ENCODE measurements at regions not wholly inside any gene's neighbourhood (a gene's known extent, or its start where the extent isn't known, plus 50 kb on each side); places are given as distances from the start of the nearest gene placed in this dataset.

- Histone ChIP-seq H3K27me3 (ENCODE audit: control insufficient read depth in 1 of 2, insufficient read depth in 2 of 2, low read length in 2 of 2) (no peaks in the 10 kb centered on the region), H3K27ac (ENCODE audit: low read depth, low read length) (no peak overlapping the region), H3K9ac (ENCODE audit: low read length) (no peak overlapping the region), H3K4me1 (ENCODE audit: insufficient read depth, low read length) (no peaks in the 10 kb centered on the region), H3K4me3 (ENCODE audit: low read depth in 1 of 2, low read length in 2 of 2) (no peak overlapping the region), H3K9me3 (ENCODE audit: low read length) (no peaks in the 10 kb centered on the region), H3K36me3 (ENCODE audit: insufficient read depth, low read length) (no peaks in the 10 kb centered on the region)
These were observed 73.2 kb downstream of the FAM241B start for GRCh38 chr10:69703256-69703655.

GRCh38 chr10:69703766-69704630 lies 74.0 kb downstream of the FAM241B start:
- Histone ChIP-seq H3K9ac (ENCODE audit: low read length) (no peak overlapping the region), H3K4me3 (ENCODE audit: low read depth in 1 of 2, low read length in 2 of 2) (no peak overlapping the region), H3K4me1 (ENCODE audit: insufficient read depth, low read length) (no peaks in the 10 kb centered on the region), H3K36me3 (ENCODE audit: insufficient read depth, low read length) (no peaks in the 10 kb centered on the region), H3K9me3 (ENCODE audit: low read length) (no peaks in the 10 kb centered on the region), H3K27ac (ENCODE audit: low read depth, low read length) (no peak overlapping the region), H3K27me3 (ENCODE audit: control insufficient read depth in 1 of 2, insufficient read depth in 2 of 2, low read length in 2 of 2) (no peaks in the 10 kb centered on the region)

- no peaks in the 10 kb centered on the region for H3K27me3 ChIP-seq (ENCODE audit: control insufficient read depth in 1 of 2, insufficient read depth in 2 of 2, low read length in 2 of 2)
- no peaks in the 10 kb centered on the region for H3K4me1 ChIP-seq (ENCODE audit: insufficient read depth, low read length)
- no peak overlapping the region for H3K4me3 ChIP-seq (ENCODE audit: low read depth in 1 of 2, low read length in 2 of 2)
- no peaks in the 10 kb centered on the region for H3K9me3 ChIP-seq (ENCODE audit: low read length)
- no peak overlapping the region for H3K27ac ChIP-seq (ENCODE audit: low read depth, low read length)
- no peak overlapping the region for H3K9ac ChIP-seq (ENCODE audit: low read length)
- no peaks in the 10 kb centered on the region for H3K36me3 ChIP-seq (ENCODE audit: insufficient read depth, low read length)
These were observed 79.4 kb downstream of the FAM241B start for GRCh38 chr10:69709366-69709941.

GRCh38 chr10:69710008-69710888 lies 80.2 kb downstream of the FAM241B start:
- Histone ChIP-seq H3K9ac (ENCODE audit: low read length) (no peak overlapping the region), H3K9me3 (ENCODE audit: low read length) (no peaks in the 10 kb centered on the region), H3K4me3 (ENCODE audit: low read depth in 1 of 2, low read length in 2 of 2) (no peak overlapping the region), H3K27me3 (ENCODE audit: control insufficient read depth in 1 of 2, insufficient read depth in 2 of 2, low read length in 2 of 2) (no peaks in the 10 kb centered on the region), H3K36me3 (ENCODE audit: insufficient read depth, low read length) (no peaks in the 10 kb centered on the region), H3K27ac (ENCODE audit: low read depth, low read length) (no peak overlapping the region), H3K4me1 (ENCODE audit: insufficient read depth, low read length) (no peaks in the 10 kb centered on the region)

- no peak overlapping the region for H3K9ac ChIP-seq (ENCODE audit: low read length)
- no peak overlapping the region for H3K4me3 ChIP-seq (ENCODE audit: low read depth in 1 of 2, low read length in 2 of 2)
- H3K4me1 ChIP-seq (ENCODE audit: insufficient read depth, low read length): no peaks in the 10 kb centered on the region
- H3K36me3 ChIP-seq (ENCODE audit: insufficient read depth, low read length): no peaks in the 10 kb centered on the region
- H3K27me3 ChIP-seq (ENCODE audit: control insufficient read depth in 1 of 2, insufficient read depth in 2 of 2, low read length in 2 of 2): no peaks in the 10 kb centered on the region
- H3K9me3 ChIP-seq (ENCODE audit: low read length): no peaks in the 10 kb centered on the region
- no peak overlapping the region for H3K27ac ChIP-seq (ENCODE audit: low read depth, low read length)
These were observed 82.3 kb downstream of the FAM241B start for GRCh38 chr10:69712342-69712741.

- no peak overlapping the region for H3K4me3 ChIP-seq (ENCODE audit: low read depth in 1 of 2, low read length in 2 of 2)
- H3K9ac ChIP-seq (ENCODE audit: low read length): no peak overlapping the region
- no peak overlapping the region for H3K27ac ChIP-seq (ENCODE audit: low read depth, low read length)
- no peaks in the 10 kb centered on the region for H3K36me3 ChIP-seq (ENCODE audit: insufficient read depth, low read length)
- H3K4me1 ChIP-seq (ENCODE audit: insufficient read depth, low read length): no peaks in the 10 kb centered on the region
- H3K27me3 ChIP-seq (ENCODE audit: control insufficient read depth in 1 of 2, insufficient read depth in 2 of 2, low read length in 2 of 2): no peaks in the 10 kb centered on the region
- no peaks in the 10 kb centered on the region for H3K9me3 ChIP-seq (ENCODE audit: low read length)
These were observed 84.5 kb downstream of the FAM241B start for GRCh38 chr10:69714572-69714971.

- H3K27ac ChIP-seq (ENCODE audit: low read depth, low read length): no peak overlapping the region
- no peaks in the 10 kb centered on the region for H3K36me3 ChIP-seq (ENCODE audit: insufficient read depth, low read length)
- H3K9ac ChIP-seq (ENCODE audit: low read length): no peak overlapping the region
These were observed 85.3 kb downstream of the FAM241B start for GRCh38 chr10:69715156-69715898.

GRCh38 chr10:69715899-69716606 lies 85.7 kb upstream of the COL13A1 start:
- Histone ChIP-seq H3K36me3 (ENCODE audit: insufficient read depth, low read length) (no peaks in the 10 kb centered on the region), H3K27ac (ENCODE audit: low read depth, low read length) (no peak overlapping the region)

More at GRCh38 chr10:69715156-69715898, 85.3 kb downstream of the FAM241B start:
- H3K4me3 ChIP-seq (ENCODE audit: low read depth in 1 of 2, low read length in 2 of 2): no peak overlapping the region
- H3K4me1 ChIP-seq (ENCODE audit: insufficient read depth, low read length): no peaks in the 10 kb centered on the region
- H3K9me3 ChIP-seq (ENCODE audit: low read length): no peaks in the 10 kb centered on the region
- H3K27me3 ChIP-seq (ENCODE audit: control insufficient read depth in 1 of 2, insufficient read depth in 2 of 2, low read length in 2 of 2): no peaks in the 10 kb centered on the region

GRCh38 chr10:69716711-69717560 lies 84.8 kb upstream of the COL13A1 start:
- no peaks in the 10 kb centered on the region for H3K9me3 ChIP-seq (ENCODE audit: low read length)
- H3K4me3 ChIP-seq (ENCODE audit: low read depth in 1 of 2, low read length in 2 of 2): no peak overlapping the region
- no peaks in the 10 kb centered on the region for H3K36me3 ChIP-seq (ENCODE audit: insufficient read depth, low read length)
- no peak overlapping the region for H3K27ac ChIP-seq (ENCODE audit: low read depth, low read length)
- H3K27me3 ChIP-seq (ENCODE audit: control insufficient read depth in 1 of 2, insufficient read depth in 2 of 2, low read length in 2 of 2): no peaks in the 10 kb centered on the region
- H3K4me1 ChIP-seq (ENCODE audit: insufficient read depth, low read length): no peaks in the 10 kb centered on the region
- no peak overlapping the region for H3K9ac ChIP-seq (ENCODE audit: low read length)

More at GRCh38 chr10:69715899-69716606, 85.7 kb upstream of the COL13A1 start:
- Histone ChIP-seq H3K9ac (ENCODE audit: low read length) (no peak overlapping the region), H3K9me3 (ENCODE audit: low read length) (no peaks in the 10 kb centered on the region), H3K27me3 (ENCODE audit: control insufficient read depth in 1 of 2, insufficient read depth in 2 of 2, low read length in 2 of 2) (no peaks in the 10 kb centered on the region), H3K4me3 (ENCODE audit: low read depth in 1 of 2, low read length in 2 of 2) (no peak overlapping the region), H3K4me1 (ENCODE audit: insufficient read depth, low read length) (no peaks in the 10 kb centered on the region)

- H3K9ac ChIP-seq (ENCODE audit: low read length): no peak overlapping the region
These were observed 82.8 kb upstream of the COL13A1 start for GRCh38 chr10:69718951-69719350.

More at GRCh38 chr10:69718951-69719350, 82.8 kb upstream of the COL13A1 start:
- Histone ChIP-seq H3K27ac (ENCODE audit: low read depth, low read length) (no peak overlapping the region), H3K27me3 (ENCODE audit: control insufficient read depth in 1 of 2, insufficient read depth in 2 of 2, low read length in 2 of 2) (no peaks in the 10 kb centered on the region), H3K4me1 (ENCODE audit: insufficient read depth, low read length) (no peaks in the 10 kb centered on the region), H3K4me3 (ENCODE audit: low read depth in 1 of 2, low read length in 2 of 2) (no peak overlapping the region), H3K36me3 (ENCODE audit: insufficient read depth, low read length) (no peaks in the 10 kb centered on the region), H3K9me3 (ENCODE audit: low read length) (no peaks in the 10 kb centered on the region)

Measured in muscle layer of colon (tissue), 2 donors.